ENCODE measurements at regions not wholly inside any gene's neighbourhood (a gene's known extent, or its start where the extent isn't known, plus 50 kb on each side); places are given as distances from the start of the nearest gene placed in this dataset.

- TF ChIP-seq, protein P1, sequence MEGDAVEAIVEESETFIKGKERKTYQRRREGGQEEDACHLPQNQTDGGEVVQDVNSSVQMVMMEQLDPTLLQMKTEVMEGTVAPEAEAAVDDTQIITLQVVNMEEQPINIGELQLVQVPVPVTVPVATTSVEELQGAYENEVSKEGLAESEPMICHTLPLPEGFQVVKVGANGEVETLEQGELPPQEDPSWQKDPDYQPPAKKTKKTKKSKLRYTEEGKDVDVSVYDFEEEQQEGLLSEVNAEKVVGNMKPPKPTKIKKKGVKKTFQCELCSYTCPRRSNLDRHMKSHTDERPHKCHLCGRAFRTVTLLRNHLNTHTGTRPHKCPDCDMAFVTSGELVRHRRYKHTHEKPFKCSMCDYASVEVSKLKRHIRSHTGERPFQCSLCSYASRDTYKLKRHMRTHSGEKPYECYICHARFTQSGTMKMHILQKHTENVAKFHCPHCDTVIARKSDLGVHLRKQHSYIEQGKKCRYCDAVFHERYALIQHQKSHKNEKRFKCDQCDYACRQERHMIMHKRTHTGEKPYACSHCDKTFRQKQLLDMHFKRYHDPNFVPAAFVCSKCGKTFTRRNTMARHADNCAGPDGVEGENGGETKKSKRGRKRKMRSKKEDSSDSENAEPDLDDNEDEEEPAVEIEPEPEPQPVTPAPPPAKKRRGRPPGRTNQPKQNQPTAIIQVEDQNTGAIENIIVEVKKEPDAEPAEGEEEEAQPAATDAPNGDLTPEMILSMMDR (conservative IDR thresholded peaks at IDR 0.05; ENCODE audit: low read length): no peak
- TF ChIP-seq EZH2phosphoT487 (IDR thresholded peaks at IDR 0.05; ENCODE audit: borderline replicate concordance): no peak
Observed at GRCh38 chr1:116841569-116842344, 68.0 kb upstream of the PTGFRN start.
